ACC112 (cell line): ENCODE measurements at regions not wholly inside any gene's neighbourhood (a gene's known extent, or its start where the extent isn't known, plus 50 kb on each side); places are given as distances from the start of the nearest gene placed in this dataset.

Experiments
- H2AFZ ChIP-seq: fragments of 200-600 bp; sonication (generic); one replicate; pipeline ENCODE4 v1.6.0; 2017; ENCODE audit warnings: antibody characterized with exemption, low read length; ENCODE audit not compliant: unreplicated experiment
- H3K27ac ChIP-seq: fragments of 200-600 bp; sonication (generic); 2 replicates; pipeline ENCODE4 v1.5.1; 2014; ENCODE audit warnings: low read depth, mild to moderate bottlenecking, antibody characterized with exemption, low read length, moderate library complexity
- H3K27me3 ChIP-seq: fragments of 200-600 bp; sonication (generic); 2 replicates; pipeline ENCODE4 v1.6.1; 2014; ENCODE audit warnings: mild to moderate bottlenecking, antibody characterized with exemption, low read length, moderate library complexity, mixed read lengths; ENCODE audit not compliant: insufficient read depth
- H3K36me3 ChIP-seq: fragments of 200-600 bp; sonication (generic); 2 replicates; pipeline ENCODE4 v1.6.1; 2016; ENCODE audit warnings: mild to moderate bottlenecking, antibody characterized with exemption, low read length, moderate library complexity, mixed read lengths; ENCODE audit not compliant: insufficient read depth
- H3K4me1 ChIP-seq: fragments of 200-600 bp; sonication (generic); one replicate; pipeline ENCODE4 v1.6.1; 2016; ENCODE audit warnings: low read length, mixed read lengths; ENCODE audit not compliant: insufficient read depth, unreplicated experiment, control insufficient read depth
- H3K4me3 ChIP-seq: fragments of 200-600 bp; sonication (generic); 2 replicates; pipeline ENCODE4 v1.5.1; 2014; ENCODE audit warnings: mild to moderate bottlenecking, low read depth, low read length
- H3K79me2 ChIP-seq: fragments of 200-600 bp; sonication (generic); one replicate; pipeline ENCODE4 v1.6.0; 2016; ENCODE audit warnings: low read length; ENCODE audit not compliant: control insufficient read depth, unreplicated experiment, insufficient read depth

DNA sequence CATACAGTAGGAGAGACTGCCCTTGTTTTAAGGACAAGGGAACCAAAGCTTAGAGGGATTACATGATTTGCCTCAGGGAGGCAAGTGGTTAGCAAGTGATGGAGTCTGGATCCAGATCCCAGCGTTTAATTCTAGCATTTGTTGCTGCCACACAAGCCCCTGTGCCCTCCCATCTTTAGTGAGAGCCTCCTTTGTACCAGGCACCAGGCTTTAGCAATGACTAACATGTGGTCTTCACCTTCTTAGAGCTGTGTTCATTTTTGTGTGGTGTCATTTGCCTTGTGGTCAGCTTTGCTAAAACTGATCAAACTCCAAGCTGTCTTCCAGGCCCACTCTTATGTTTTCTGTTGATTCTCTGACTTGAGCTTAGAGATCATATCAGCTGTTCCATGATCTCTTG, 290.5 kb downstream of the RPLP1 start:
- Histone ChIP-seq H3K4me3 (no peak overlapping the region), H2AFZ (no peak overlapping the region), H3K27me3 (peaks cover 20% of the 10 kb centered on the region), H3K4me1 (no peaks in the 10 kb centered on the region), H3K79me2 (no peaks in the 10 kb centered on the region), H3K27ac (no peak overlapping the region), H3K36me3 (no peaks in the 10 kb centered on the region)

GRCh38 chr15:69744391-69745162, 292.0 kb downstream of the RPLP1 start:
- no peak overlapping the region for H2AFZ ChIP-seq
- H3K27ac ChIP-seq, result no peak overlapping the region
- H3K27me3 ChIP-seq, result peaks cover 12% of the 10 kb centered on the region; the same call in 1 of the 2 replicates
- H3K79me2 ChIP-seq, result no peaks in the 10 kb centered on the region
- H3K36me3 ChIP-seq, result no peaks in the 10 kb centered on the region
- H3K4me3 ChIP-seq, result no peak overlapping the region
- H3K4me1 ChIP-seq, result no peaks in the 10 kb centered on the region

GRCh38 chr15:69747193-69747592, 294.6 kb downstream of the RPLP1 start:
- Histone ChIP-seq H3K4me3 (no peak overlapping the region), H3K27ac (no peak overlapping the region)

DNA sequence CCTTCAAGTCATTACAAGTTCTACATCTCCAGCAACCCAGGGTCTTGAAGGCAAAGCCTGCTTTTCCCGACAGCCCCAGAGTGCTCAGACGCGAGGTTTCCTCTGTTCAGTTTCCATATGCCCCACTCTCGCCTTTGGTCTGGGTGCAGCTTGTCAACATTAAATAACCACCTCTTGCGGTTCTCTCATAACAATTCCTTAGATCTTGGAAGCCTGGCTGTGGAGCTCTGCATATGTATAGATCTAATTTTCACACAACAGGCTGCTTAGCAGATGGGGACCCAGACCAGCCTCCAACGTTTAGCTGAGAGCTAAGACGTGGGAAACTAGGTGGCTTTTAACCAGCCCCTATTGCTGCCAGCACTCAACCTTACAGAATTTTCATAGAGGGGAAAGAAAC, 295.5 kb downstream of the RPLP1 start:
- H3K27ac ChIP-seq, result no peak overlapping the region
- no peaks in the 10 kb centered on the region for H3K36me3 ChIP-seq
- no peaks in the 10 kb centered on the region for H3K79me2 ChIP-seq
- peaks cover 5% of the 10 kb centered on the region; the same call in 1 of the 2 replicates for H3K27me3 ChIP-seq
- no peak overlapping the region for H2AFZ ChIP-seq
- no peak overlapping the region for H3K4me3 ChIP-seq
- H3K4me1 ChIP-seq, result no peaks in the 10 kb centered on the region

More at GRCh38 chr15:69747193-69747592, 294.6 kb downstream of the RPLP1 start:
- Histone ChIP-seq H3K36me3 (no peaks in the 10 kb centered on the region), H3K4me1 (no peaks in the 10 kb centered on the region), H3K79me2 (no peaks in the 10 kb centered on the region), H2AFZ (no peak overlapping the region), H3K27me3 (peaks cover 5% of the 10 kb centered on the region; the same call in 1 of the 2 replicates)

DNA sequence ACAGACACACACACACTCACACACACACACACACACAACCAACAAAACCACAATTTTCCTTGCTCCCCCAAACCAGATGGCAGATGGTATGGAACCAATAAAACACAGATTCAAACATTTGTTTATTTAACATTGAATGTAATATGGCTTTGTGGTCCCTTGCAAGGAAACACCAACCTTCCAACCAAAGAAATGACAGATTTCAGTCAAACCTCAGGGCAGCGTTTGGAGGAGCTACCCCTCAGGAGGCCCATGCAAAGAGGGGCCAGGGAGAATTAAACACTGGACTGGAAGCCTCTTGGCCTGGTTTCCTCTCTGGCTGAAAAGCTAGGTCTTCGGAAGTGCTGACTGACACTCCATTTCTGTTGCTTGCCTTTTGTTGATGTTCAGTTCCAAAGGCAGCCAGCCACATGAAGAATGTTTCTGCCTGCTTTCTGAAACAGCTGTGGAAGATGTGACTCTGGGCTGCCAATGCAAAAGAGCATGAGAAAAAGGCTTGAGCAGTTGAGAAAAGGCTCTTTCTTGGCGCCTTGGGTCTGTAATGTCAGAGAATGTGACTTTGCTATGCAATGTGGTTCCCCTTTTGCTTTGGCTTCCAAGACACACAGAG, 296.1 kb downstream of the RPLP1 start:
- H3K27ac ChIP-seq, result no peak overlapping the region
- no peaks in the 10 kb centered on the region for H3K36me3 ChIP-seq
- H2AFZ ChIP-seq, result no peak overlapping the region
- no peak overlapping the region for H3K4me3 ChIP-seq
- peaks cover 5% of the 10 kb centered on the region; the same call in 1 of the 2 replicates for H3K27me3 ChIP-seq
- no peaks in the 10 kb centered on the region for H3K79me2 ChIP-seq
- H3K4me1 ChIP-seq, result no peaks in the 10 kb centered on the region

DNA sequence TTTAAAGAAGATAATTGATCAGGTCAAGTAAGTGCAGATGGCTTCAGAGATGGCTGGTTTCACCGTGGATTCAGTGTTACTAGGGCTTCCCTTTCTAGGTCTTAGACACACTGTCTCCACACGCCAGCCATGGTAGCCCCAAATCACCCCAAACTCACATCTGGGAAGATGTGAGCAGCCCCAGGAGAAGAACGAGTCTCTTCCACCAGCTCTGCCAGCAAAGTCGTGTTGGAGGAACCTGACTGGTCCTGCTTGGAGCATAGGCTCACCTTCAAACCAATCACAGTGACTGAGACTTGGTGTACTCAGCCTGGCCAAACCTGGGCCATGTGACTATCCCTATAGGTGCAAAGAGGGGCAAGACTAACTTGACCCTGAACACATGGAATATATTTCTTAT, 296.7 kb downstream of the RPLP1 start:
- no peak overlapping the region for H3K4me3 ChIP-seq
- no peak overlapping the region for H3K27ac ChIP-seq
- H3K36me3 ChIP-seq, result no peaks in the 10 kb centered on the region
- H3K4me1 ChIP-seq, result no peaks in the 10 kb centered on the region
- H3K79me2 ChIP-seq, result no peaks in the 10 kb centered on the region
- no peak overlapping the region for H2AFZ ChIP-seq
- no peaks in the 10 kb centered on the region for H3K27me3 ChIP-seq

GRCh38 chr15:69749797-69750196, 297.2 kb downstream of the RPLP1 start:
- no peak overlapping the region for H3K27ac ChIP-seq
- H2AFZ ChIP-seq, result no peak overlapping the region
- no peaks in the 10 kb centered on the region for H3K4me1 ChIP-seq
- no peak overlapping the region for H3K4me3 ChIP-seq
- H3K79me2 ChIP-seq, result no peaks in the 10 kb centered on the region
- no peaks in the 10 kb centered on the region for H3K27me3 ChIP-seq
- H3K36me3 ChIP-seq, result no peaks in the 10 kb centered on the region

DNA sequence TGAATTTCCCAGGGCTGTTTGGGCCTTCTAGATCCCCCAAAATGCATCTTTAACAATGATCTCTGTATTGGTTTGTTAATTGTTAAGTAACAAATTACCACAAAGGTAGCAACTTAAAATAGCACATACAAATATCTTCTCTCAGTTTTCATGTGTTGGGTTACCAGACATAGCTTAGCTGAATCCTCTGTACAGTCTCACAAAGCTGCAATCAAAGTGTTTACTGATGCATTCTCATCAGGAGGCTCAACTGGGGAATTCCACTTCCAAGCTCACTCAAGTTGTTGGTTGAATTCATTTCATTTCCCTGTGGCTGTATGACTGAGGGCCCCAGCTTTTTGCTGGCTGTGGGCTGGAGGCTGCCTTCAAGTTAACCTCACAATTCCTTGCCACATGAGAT, 297.6 kb downstream of the RPLP1 start:
- Histone ChIP-seq H3K79me2 (no peaks in the 10 kb centered on the region), H3K4me3 (no peak overlapping the region), H3K4me1 (peaks cover 3% of the 10 kb centered on the region), H3K36me3 (no peaks in the 10 kb centered on the region), H2AFZ (no peak overlapping the region), H3K27me3 (no peaks in the 10 kb centered on the region), H3K27ac (no peak overlapping the region)

DNA sequence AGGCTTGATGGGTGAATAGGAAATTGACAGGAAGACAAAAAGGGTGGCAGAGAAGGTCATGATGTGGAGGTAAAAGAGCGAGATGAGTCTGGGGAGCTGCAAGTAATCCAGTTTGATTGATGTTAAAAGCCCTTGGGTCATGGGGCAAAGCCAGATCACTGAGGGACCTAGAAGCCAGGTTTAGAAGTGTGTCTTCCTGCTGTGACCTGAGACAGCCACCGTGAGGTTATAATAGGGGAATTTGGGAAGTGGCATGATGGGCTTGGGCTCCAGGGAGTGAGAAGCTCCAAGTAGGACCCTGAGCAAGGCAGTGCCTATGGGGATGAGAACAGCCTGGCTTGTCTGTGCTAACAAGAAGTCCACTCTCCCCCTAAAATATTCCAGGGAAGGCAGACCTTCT, 298.5 kb downstream of the RPLP1 start:
- Histone ChIP-seq H3K27ac (no peak overlapping the region), H2AFZ (no peak overlapping the region), H3K4me1 (peaks cover 11% of the 10 kb centered on the region), H3K27me3 (no peaks in the 10 kb centered on the region), H3K36me3 (no peaks in the 10 kb centered on the region), H3K4me3 (no peak overlapping the region), H3K79me2 (no peaks in the 10 kb centered on the region)

- peaks cover 16% of the 10 kb centered on the region for H3K4me1 ChIP-seq
- H2AFZ ChIP-seq, result no peak overlapping the region
- H3K27me3 ChIP-seq, result no peaks in the 10 kb centered on the region
These were observed 298.9 kb downstream of the RPLP1 start for GRCh38 chr15:69751566-69751965.

GRCh38 chr15:69753867-69754266, 301.2 kb downstream of the RPLP1 start:
- no peak overlapping the region for H3K27ac ChIP-seq
- no peak overlapping the region for H2AFZ ChIP-seq
- no peaks in the 10 kb centered on the region for H3K36me3 ChIP-seq
- H3K79me2 ChIP-seq, result no peaks in the 10 kb centered on the region
- H3K4me1 ChIP-seq, result peaks cover 35% of the 10 kb centered on the region
- H3K27me3 ChIP-seq, result no peaks in the 10 kb centered on the region
- H3K4me3 ChIP-seq, result no peak overlapping the region

More at GRCh38 chr15:69751566-69751965, 298.9 kb downstream of the RPLP1 start:
- Histone ChIP-seq H3K79me2 (no peaks in the 10 kb centered on the region), H3K4me3 (no peak overlapping the region), H3K27ac (no peak overlapping the region), H3K36me3 (no peaks in the 10 kb centered on the region)
